Activated T-cell treated with anti-CD3 and anti-CD28 coated beads, Interleukin-2, amount 50 U/mL, for 24 hours (primary cell): ENCODE measurements at regions not wholly inside any gene's neighbourhood (a gene's known extent, or its start where the extent isn't known, plus 50 kb on each side); places are given as distances from the start of the nearest gene placed in this dataset.

Source experiments
- DNase-seq: peaks from one replicate; pipeline ENCODE4 v3.0.0-alpha.2; 2020
- H3K27ac Mint-ChIP-seq: 2 replicates; pipeline ENCODE4 v1.8.0; 2020; ENCODE audit warnings: mild to moderate bottlenecking, mixed read lengths
- H3K27me3 Mint-ChIP-seq: 2 replicates; pipeline ENCODE4 v1.8.0; 2020; ENCODE audit warnings: mixed read lengths
- H3K36me3 Mint-ChIP-seq: 2 replicates; pipeline ENCODE4 v1.8.0; 2020; ENCODE audit warnings: low read depth, mixed read lengths
- H3K4me1 Mint-ChIP-seq: 2 replicates; pipeline ENCODE4 v1.8.0; 2020; ENCODE audit warnings: low read depth, mixed read lengths
- H3K4me3 Mint-ChIP-seq: 2 replicates; pipeline ENCODE4 v1.8.0; 2020; ENCODE audit warnings: mild to moderate bottlenecking, moderate library complexity, mixed read lengths
- H3K9me3 Mint-ChIP-seq: 2 replicates; pipeline ENCODE4 v1.8.0; 2020; ENCODE audit warnings: mixed read lengths

DNA sequence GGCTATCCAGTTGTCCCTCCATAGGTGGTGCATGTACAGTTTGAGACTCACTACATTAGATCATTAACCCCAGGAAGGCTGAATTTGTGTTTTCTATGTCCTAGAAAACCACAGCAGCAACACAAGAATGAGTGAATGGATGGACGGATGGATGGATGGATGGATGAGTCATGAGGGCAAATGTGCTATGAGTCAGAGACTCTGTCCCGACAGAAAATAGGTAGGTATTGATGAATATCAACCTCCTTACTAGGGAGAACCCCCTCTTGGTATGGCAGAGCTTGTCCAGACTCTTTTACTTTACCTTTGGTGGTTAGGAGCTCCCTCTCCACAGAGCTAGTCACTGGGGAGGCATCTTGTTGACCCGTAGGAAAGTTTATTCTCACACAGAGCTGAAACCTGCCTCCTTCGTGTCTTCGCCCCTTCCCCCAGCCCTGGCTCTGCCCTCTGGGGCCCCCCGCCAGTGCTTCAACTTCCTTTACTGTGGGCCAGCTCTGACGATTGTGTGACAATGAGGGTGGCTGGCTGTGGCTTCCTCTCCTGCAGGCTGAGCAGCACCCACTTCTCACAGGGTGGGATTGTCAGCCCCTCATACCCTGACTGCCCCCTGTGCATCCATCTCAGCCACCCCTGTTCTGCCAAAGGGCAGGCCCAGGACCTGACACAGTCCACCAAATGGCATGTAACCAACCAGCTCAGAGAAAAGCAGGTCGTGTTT lies 145.2 kb downstream of the FOXD2 start:
- Mint-ChIP-seq H3K36me3 (no peaks in the 10 kb centered on the region), H3K27me3 (peaks cover 31% of the 10 kb centered on the region), H3K27ac (no peak overlapping the region), H3K9me3 (no peaks in the 10 kb centered on the region), H3K4me3 (no peak overlapping the region), H3K4me1 (peaks cover 2% of the 10 kb centered on the region)
- no peak for DNase-seq

DNA sequence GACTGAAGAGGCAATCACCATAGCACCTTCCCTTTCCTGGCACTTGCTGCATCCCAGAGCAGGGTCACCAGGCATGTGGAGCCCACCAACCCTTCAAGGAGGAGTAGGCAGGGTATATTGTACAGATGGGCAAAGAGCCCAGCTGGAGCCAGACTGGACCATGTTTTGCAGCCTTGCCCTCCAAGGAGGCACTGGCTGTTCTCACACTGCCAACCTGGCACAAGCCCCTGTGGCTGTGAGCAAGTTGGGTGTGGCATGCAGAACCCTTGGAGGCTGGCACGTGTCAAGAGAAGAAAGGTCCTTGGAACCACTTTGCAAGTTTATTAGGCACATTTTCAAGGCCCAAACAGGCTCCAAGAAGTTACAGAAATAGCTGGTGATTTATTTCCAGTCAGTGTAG lies 146.4 kb downstream of the FOXD2 start:
- Mint-ChIP-seq H3K27ac (no peak overlapping the region), H3K27me3 (peaks cover 27% of the 10 kb centered on the region), H3K9me3 (no peaks in the 10 kb centered on the region), H3K36me3 (no peaks in the 10 kb centered on the region), H3K4me3 (no peak overlapping the region), H3K4me1 (peaks cover 2% of the 10 kb centered on the region)
- DNase-seq: no peak

DNA sequence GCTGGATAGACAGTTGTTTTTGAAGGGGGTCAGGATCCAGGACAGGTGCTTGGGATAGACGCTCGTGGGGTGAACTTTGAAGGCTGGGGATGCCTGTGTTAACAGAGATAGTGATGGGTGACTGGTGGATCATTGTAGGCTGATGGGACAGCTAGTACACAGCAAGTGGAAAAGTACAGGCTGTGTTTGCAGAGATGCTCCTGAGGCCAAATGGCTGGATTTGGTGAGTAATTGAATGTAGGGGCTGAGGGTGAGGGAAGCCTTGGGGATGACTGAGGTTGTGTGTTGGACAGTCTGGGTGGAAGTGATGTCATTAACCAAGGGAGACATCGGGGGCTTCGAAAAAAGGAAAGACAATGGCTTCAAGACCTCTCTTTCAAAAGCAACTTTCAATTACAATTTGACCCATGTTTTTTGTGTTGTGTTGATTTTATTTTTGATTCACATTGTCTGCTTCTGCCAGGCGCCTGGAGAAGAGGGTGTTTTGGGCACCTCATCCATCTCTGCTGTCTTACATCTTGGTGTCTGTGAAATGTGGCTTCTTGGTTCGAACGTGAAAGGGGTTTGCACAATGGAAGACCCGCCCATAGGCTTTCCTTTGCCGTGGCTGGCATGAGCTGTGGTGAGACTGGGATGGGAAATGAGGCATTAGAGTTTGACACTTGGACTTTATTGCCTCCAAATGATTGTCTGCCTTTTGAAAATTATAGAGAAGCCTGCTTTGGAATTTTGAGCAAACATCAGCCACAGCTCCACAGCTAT lies 147.5 kb downstream of the FOXD2 start:
- H3K4me3 Mint-ChIP-seq: no peak overlapping the region
- peaks cover 2% of the 10 kb centered on the region for H3K4me1 Mint-ChIP-seq
- H3K27me3 Mint-ChIP-seq: peaks cover 20% of the 10 kb centered on the region
- DNase-seq: no peak
- H3K9me3 Mint-ChIP-seq: no peaks in the 10 kb centered on the region
- no peak overlapping the region for H3K27ac Mint-ChIP-seq
- no peaks in the 10 kb centered on the region for H3K36me3 Mint-ChIP-seq

DNA sequence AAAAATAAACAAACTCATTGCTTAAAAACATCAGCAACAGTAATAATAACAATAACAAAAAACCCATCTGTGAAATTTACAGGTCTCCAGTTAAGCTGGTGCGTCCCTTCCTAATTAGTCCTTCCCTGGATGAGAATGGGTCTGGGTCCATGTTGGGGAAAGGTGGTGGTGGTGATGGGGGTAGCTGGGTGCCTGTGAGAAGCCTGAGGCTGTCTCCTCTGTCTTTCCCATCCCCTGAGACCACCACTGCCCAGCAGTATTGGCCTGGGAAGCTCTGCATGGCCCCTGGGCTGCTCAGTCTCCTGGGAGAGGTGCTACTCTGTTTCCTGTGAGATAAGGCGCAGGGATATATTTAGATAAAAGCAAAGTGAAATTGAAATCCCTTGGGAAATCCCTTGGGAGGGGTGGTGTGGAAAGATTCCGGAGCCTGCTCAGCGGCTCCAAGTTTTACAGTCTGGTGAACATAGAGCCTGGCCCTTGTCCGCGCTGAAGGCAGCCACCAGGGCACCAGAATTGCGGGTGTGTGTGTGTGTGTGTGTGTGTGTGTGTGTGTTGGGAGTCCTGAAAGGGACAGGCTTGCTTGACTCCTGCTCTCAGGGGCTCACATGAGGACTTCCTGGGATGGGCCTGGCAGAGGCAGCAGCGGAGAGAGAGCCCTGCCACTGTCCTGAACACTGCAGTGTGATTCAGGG lies 150.2 kb downstream of the FOXD2 start:
- H3K9me3 Mint-ChIP-seq: no peaks in the 10 kb centered on the region
- H3K27me3 Mint-ChIP-seq: peaks cover 27% of the 10 kb centered on the region
- H3K36me3 Mint-ChIP-seq: no peaks in the 10 kb centered on the region
- no peak overlapping the region for H3K4me3 Mint-ChIP-seq
- DNase-seq: no peak
- peaks cover 2% of the 10 kb centered on the region for H3K4me1 Mint-ChIP-seq
- H3K27ac Mint-ChIP-seq: no peak overlapping the region

DNA sequence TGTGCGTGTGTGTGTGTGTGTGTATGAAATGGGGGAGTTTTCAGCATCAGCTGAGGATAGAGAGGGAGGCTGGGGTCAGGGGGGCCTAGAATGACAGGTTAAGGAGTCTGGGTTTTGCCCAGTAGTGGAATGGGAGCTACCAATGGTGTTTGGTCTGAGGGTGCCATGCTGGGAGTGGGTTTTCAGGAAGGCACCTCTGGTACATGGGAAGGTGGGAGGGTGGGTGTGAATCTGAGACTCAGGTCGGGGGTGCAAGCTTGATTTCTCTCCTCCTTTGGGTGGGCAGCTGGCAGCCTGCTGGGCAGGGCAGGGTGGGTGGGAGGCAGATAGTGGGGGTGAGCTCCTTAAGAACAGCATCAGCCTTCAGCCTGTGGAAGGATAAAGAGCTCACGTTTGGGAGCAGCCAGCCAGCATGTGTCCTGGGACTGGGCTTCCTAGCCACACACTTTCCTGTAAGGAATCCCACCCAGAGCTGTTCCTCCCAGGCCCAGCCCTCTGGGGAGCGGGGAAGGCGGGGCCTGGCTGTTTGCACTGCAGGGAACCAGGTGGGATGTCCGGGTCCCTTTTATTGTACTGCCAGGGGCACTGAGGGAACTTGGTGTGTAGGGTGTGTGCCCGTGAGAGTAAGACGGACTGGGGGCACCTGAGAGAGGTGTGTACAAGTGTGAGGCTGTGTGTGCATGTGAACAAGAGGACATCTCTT lies 152.8 kb downstream of the FOXD2 start:
- H3K4me1 Mint-ChIP-seq: no peaks in the 10 kb centered on the region
- H3K9me3 Mint-ChIP-seq: no peaks in the 10 kb centered on the region

DNA sequence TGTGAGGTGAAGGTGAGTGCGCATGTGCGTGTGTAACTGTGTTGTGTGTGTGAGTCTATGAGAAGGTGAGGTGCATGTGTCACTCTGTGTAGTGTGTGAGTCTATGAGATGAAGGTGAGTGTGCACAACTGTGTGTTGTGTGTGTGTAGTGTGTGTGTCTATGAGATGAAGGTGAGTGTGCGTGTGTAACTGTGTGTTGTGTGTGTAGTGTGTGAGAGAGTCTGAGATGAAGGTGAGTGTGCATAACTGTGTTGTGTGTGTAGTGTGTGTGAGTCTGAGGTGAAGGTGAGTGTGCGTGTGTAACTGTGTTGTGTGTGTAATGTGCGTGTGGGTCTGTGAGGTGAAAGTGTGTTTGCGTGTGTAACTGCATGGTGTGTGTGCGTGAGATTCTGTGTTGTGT lies 154.0 kb downstream of the FOXD2 start:
- peaks cover 38% of the 10 kb centered on the region for H3K27me3 Mint-ChIP-seq
- no peak overlapping the region for H3K4me3 Mint-ChIP-seq

More for the DNA sequence above, 152.8 kb downstream of the FOXD2 start:
- Mint-ChIP-seq H3K4me3 (no peak overlapping the region), H3K27me3 (peaks cover 34% of the 10 kb centered on the region), H3K36me3 (no peaks in the 10 kb centered on the region), H3K27ac (no peak overlapping the region)
- DNase-seq: no peak

DNA sequence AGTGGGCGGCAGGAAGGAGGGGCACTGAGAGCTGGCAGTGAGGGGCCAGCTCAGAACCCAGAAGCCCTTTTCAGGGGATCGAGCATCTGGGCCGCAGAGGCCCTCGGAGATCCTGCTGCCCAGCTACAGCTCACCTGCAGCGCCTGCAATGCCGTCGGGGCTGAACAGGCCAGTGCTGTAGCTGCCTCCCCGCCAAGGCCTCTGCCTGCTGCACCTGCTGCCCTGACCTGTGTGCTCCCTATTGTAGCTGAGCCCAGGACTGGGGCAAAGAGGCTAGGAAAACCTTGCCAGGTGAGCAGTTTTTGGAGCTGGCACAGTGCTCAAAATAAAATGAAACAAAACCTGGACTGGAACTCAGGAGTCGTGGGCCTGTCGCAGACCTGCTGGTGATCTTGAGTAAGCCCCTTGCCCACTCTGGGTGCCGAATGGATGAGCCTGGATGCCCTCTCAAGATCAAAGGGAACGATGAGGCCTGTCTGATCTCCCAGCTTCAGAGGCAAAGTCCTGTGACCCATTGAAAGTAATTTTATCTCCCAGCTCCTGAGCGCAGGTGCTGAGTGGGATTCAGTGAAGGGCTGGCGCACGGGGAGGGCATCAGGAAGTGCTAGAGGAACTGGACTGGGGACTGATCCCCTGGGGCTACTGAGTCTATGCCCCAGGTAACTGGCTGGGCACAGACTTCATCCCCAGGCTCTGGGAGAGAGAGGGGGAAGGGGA lies 154.6 kb downstream of the FOXD2 start:
- Mint-ChIP-seq H3K4me1 (no peaks in the 10 kb centered on the region), H3K27ac (no peak overlapping the region), H3K27me3 (peaks cover 37% of the 10 kb centered on the region), H3K36me3 (no peaks in the 10 kb centered on the region), H3K4me3 (no peak overlapping the region), H3K9me3 (no peaks in the 10 kb centered on the region)
- DNase-seq: no peak

More for the DNA sequence above, 154.0 kb downstream of the FOXD2 start:
- Mint-ChIP-seq H3K27ac (no peak overlapping the region), H3K36me3 (no peaks in the 10 kb centered on the region), H3K9me3 (no peaks in the 10 kb centered on the region), H3K4me1 (no peaks in the 10 kb centered on the region)
- no peak for DNase-seq

DNA sequence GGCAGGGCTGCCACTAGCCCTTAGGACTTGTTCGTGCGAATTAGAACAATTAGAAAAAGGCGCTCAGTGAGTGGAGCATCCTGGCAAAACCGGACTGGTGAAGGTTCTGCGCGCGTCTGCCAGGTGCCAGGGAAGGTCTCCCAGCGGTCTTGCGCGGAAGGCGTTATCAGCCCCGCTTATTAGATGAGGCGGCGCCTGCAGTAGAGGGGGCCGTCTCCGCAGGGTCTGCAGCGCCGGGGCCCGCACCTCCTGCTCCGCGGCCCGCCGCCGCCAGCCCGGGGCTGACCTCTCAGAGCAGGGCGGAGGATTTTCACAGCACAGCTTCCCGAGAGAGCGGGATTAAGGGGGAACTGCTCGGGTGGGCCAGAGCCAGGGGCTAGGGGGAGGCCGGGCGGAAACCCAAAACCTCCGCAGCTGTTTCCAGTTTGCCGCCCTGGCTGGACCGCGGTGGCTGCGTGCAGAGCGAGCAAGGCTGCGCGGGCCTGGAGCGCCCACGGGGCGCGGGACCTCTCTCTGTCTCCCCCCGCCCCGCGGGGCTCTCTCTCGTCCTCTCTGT lies 155.2 kb downstream of the FOXD2 start:
- Mint-ChIP-seq H3K36me3 (no peaks in the 10 kb centered on the region), H3K4me3 (no peak overlapping the region), H3K9me3 (no peaks in the 10 kb centered on the region), H3K4me1 (no peaks in the 10 kb centered on the region), H3K27ac (no peak overlapping the region), H3K27me3 (peaks cover 42% of the 10 kb centered on the region)
- DNase-seq: no peak

DNA sequence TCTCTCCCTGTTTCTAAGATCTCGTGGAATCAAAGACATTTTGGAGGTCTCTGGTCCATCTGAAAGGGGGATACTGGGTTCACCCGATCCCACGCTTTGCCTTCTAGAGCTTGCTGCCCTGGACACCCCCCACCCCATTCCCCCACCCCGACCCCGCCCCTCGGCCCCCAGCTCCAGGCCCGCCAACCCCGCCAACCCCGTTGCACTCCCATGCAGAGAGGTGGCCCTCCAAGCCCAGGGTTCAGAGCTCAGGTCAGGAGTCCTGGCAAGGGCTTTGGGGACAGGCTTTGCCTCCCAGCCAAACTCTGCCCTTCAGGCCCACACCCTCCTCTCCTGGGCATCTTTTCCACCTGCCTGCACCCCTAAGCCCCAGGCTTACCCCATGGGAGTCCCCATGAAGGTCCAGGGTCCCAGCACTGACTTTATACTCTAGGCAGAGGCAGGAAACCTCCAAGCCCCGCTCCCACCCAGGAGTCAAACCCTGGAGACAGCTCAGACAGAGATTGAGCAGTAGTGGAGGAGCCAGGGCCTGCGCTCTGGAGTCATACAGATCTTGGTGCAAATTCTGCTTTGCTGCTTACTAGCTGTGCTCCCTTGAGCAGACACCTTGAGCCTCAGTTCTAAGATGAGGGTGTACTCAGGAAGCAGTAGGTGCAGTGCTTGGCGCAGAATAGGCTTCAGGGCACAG lies 155.9 kb downstream of the FOXD2 start:
- Mint-ChIP-seq H3K36me3 (no peaks in the 10 kb centered on the region), H3K9me3 (no peaks in the 10 kb centered on the region), H3K4me1 (no peaks in the 10 kb centered on the region), H3K27ac (no peak overlapping the region), H3K4me3 (no peak overlapping the region), H3K27me3 (peaks cover 48% of the 10 kb centered on the region)
- no peak for DNase-seq

DNA sequence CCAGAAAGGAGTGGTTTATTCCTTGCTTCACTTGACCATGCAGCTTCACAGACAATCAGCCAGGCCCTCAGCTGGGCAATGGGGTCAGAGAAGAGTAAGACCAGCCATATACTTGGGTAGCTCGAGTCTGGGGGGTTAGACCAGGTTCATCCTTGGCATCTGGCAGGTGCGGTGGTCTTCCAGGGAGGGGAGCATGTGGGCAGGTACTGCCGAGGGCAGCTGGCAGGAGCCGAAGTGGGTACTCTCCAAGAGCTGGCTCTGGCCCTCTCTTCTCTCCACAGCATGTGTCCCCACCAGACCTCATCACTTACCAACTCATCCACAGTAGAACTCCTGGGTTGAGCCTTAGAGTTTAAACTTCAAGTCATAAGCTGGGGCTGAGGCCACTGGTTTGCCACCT lies 156.8 kb downstream of the FOXD2 start:
- Mint-ChIP-seq H3K27ac (no peak overlapping the region), H3K27me3 (peaks cover 53% of the 10 kb centered on the region), H3K36me3 (no peaks in the 10 kb centered on the region), H3K4me1 (no peaks in the 10 kb centered on the region), H3K4me3 (no peak overlapping the region), H3K9me3 (peaks cover 4% of the 10 kb centered on the region)
- DNase-seq: no peak

DNA sequence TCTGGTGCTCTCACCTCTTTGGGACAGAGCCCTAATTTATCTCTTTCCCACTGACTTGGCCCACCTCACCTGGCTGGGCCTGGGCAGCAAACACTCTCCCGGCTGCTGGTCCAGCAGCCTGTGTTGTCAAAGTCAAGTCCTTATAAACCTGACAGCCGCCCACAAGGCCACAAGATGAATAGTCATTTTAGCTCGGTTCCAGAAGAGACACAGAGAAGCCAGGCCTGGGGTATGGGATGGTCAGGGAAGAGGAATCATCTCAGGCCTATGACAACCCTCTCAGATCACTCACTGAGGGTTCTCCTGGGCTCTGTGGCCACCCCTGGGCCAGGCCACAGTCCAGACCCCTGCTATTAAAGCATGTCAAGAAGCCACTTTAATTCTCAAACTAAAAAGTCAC lies 158.5 kb downstream of the FOXD2 start:
- Mint-ChIP-seq H3K9me3 (peaks cover 10% of the 10 kb centered on the region), H3K4me3 (no peak overlapping the region), H3K27me3 (peaks cover 58% of the 10 kb centered on the region), H3K36me3 (no peaks in the 10 kb centered on the region), H3K27ac (no peak overlapping the region), H3K4me1 (no peaks in the 10 kb centered on the region)
- DNase-seq: no peak

DNA sequence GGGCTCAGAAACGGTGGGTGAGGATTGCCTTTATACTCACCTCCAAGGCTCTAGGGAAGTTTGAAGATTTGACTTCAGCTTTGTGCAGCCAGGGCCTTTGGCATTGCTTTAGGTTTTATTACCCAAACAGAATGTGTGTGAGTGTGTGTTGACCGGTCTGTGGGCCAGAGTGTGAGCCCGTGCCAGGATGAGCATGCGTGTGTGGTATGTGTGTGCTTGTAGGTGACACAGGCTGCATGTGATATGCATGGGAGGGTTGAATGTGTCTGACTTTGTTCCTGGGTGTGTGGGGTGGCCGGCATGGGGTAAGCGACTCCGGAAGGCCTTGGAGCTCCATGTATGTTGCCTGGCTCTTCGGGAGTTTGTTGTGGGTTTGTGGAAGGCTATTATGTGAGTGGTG lies 160.5 kb downstream of the FOXD2 start:
- Mint-ChIP-seq H3K4me3 (no peak overlapping the region), H3K27me3 (peaks cover 57% of the 10 kb centered on the region), H3K36me3 (no peaks in the 10 kb centered on the region), H3K27ac (no peak overlapping the region), H3K4me1 (no peaks in the 10 kb centered on the region), H3K9me3 (peaks cover 10% of the 10 kb centered on the region)
- no peak for DNase-seq

DNA sequence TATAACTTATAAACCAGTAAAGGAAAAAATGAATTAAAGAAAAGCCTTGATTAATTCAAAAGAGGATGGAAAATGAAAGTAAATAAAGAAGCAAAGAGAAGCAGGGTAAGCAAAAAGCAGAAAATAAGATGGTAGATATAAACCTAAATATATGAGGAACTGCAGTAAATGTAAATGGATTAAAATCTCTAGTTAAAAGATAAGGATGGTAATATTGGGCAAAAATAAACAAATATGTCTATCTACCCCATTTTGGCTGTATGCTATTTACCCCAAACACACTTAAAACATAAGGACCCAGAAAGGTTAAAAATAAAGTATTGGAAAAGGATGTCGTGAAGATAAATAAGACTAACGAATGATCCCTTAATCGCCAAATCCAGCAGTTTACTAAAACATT lies 161.9 kb downstream of the FOXD2 start:
- Mint-ChIP-seq H3K27ac (no peak overlapping the region), H3K36me3 (no peaks in the 10 kb centered on the region), H3K9me3 (peaks cover 13% of the 10 kb centered on the region), H3K27me3 (peaks cover 47% of the 10 kb centered on the region), H3K4me3 (no peak overlapping the region), H3K4me1 (no peaks in the 10 kb centered on the region)
- no peak for DNase-seq
